Trophoblast cell (in vitro differentiated cells and primary cell): ENCODE measurements at regions not wholly inside any gene's neighbourhood (a gene's known extent, or its start where the extent isn't known, plus 50 kb on each side); places are given as distances from the start of the nearest gene placed in this dataset.

ENCODE experiments used
- DNase-seq, 2 donors: peaks; one replicate each; pipeline ENCODE4 v3.0.0-alpha.2; 2016
- H2AFZ ChIP-seq: 2 replicates; pipeline ENCODE4 v1.6.1; 2013; ENCODE audit warnings: low read length, moderate library complexity, mild to moderate bottlenecking; ENCODE audit not compliant: insufficient read depth, poor library complexity
- H2AK5ac ChIP-seq: 2 replicates; pipeline ENCODE4 v1.6.1; 2013; ENCODE audit warnings: mild to moderate bottlenecking, low read length
- H2BK120ac ChIP-seq: 2 replicates; pipeline ENCODE4 v1.6.1; 2013; ENCODE audit warnings: low read length, mild to moderate bottlenecking, moderate library complexity; ENCODE audit not compliant: insufficient read depth, poor library complexity
- H2BK12ac ChIP-seq: 2 replicates; pipeline ENCODE4 v1.6.1; 2013; ENCODE audit warnings: mild to moderate bottlenecking, low read length, moderate library complexity
- H2BK5ac ChIP-seq: 2 replicates; pipeline ENCODE4 v1.6.1; 2013; ENCODE audit warnings: low read length, low read depth, moderate library complexity, mild to moderate bottlenecking; ENCODE audit not compliant: poor library complexity
- H3K14ac ChIP-seq: 2 replicates; pipeline ENCODE4 v1.6.1; 2013; ENCODE audit warnings: mild to moderate bottlenecking, low read length
- H3K18ac ChIP-seq: 2 replicates; pipeline ENCODE4 v1.6.1; 2013; ENCODE audit warnings: mild to moderate bottlenecking, low read length
- H3K23ac ChIP-seq: 2 replicates; pipeline ENCODE4 v1.6.1; 2013; ENCODE audit warnings: low read length
- H3K27ac ChIP-seq: 2 replicates; pipeline ENCODE4 v1.5.1; 2013; ENCODE audit warnings: low read depth, mild to moderate bottlenecking, inconsistent platforms, low read length, moderate library complexity
- H3K27me3 ChIP-seq: 2 replicates; pipeline ENCODE4 v1.6.1; 2013; ENCODE audit warnings: inconsistent platforms, mild to moderate bottlenecking, low read length, moderate library complexity; ENCODE audit not compliant: insufficient read depth
- H3K36me3 ChIP-seq, 2 experiments: 1 replicate in 1 of 2; 2 replicates in 1 of 2; pipeline ENCODE4 v1.6.1; 2013; ENCODE audit warnings: low read length in 2 of 2, mild to moderate bottlenecking in 2 of 2, moderate library complexity in 1 of 2; ENCODE audit not compliant: insufficient read depth in 2 of 2, control insufficient read depth in 1 of 2
- H3K4ac ChIP-seq: 2 replicates; pipeline ENCODE4 v1.6.1; 2013; ENCODE audit warnings: low read depth, mild to moderate bottlenecking, low read length, moderate library complexity
- H3K4me1 ChIP-seq, 2 experiments: 1 replicate in 1 of 2; 2 replicates in 1 of 2; pipeline ENCODE4 v1.6.1; 2013; ENCODE audit warnings: low read length in 2 of 2, mild to moderate bottlenecking in 2 of 2, moderate library complexity in 1 of 2; ENCODE audit not compliant: insufficient read depth in 2 of 2, control insufficient read depth in 1 of 2
- H3K4me2 ChIP-seq: 2 replicates; pipeline ENCODE4 v1.6.1; 2013; ENCODE audit warnings: inconsistent platforms, mild to moderate bottlenecking, low read length, moderate library complexity
- H3K4me3 ChIP-seq: 2 replicates; pipeline ENCODE4 v1.5.1; 2013; ENCODE audit warnings: mild to moderate bottlenecking, low read depth, low read length, inconsistent platforms
- H3K79me1 ChIP-seq: one replicate; pipeline ENCODE4 v1.6.1; 2013; ENCODE audit warnings: low read length
- H3K79me2 ChIP-seq: 2 replicates; pipeline ENCODE4 v1.6.1; 2013; ENCODE audit warnings: low read length, mild to moderate bottlenecking; ENCODE audit not compliant: control insufficient read depth, insufficient read depth, poor library complexity
- H3K9ac ChIP-seq: 2 replicates; pipeline ENCODE4 v1.6.1; 2013; ENCODE audit warnings: mild to moderate bottlenecking, low read length
- H3K9me3 ChIP-seq: 2 replicates; pipeline ENCODE4 v1.6.1; 2013; ENCODE audit warnings: low read depth, mild to moderate bottlenecking, control low read depth, inconsistent platforms, low read length; ENCODE audit not compliant: insufficient read depth
- H4K12ac ChIP-seq: 2 replicates; pipeline ENCODE4 v1.6.1; 2013; ENCODE audit warnings: low read depth, mild to moderate bottlenecking, low read length, moderate library complexity
- H4K8ac ChIP-seq: 2 replicates; pipeline ENCODE4 v1.6.1; 2013; ENCODE audit warnings: low read depth, mild to moderate bottlenecking, low read length, moderate library complexity
- H4K91ac ChIP-seq: one replicate; pipeline ENCODE4 v1.6.1; 2013; ENCODE audit warnings: low read depth, mild to moderate bottlenecking, low read length, moderate library complexity
- WGBS: extraction: QIAGEN DNeasy Blood & Tissue Kit; methylation state at CpG from one replicate; pipeline ENCODE4 v1.1.7; 2013; ENCODE audit warnings: missing lambda C conversion rate; ENCODE audit not compliant: insufficient read length, insufficient coverage; ENCODE audit errors: extremely low coverage; 5-methylcytosine and 5-hydroxymethylcytosine counted together

GRCh38 chr15:62603742-62604141 lies 438.7 kb upstream of the C2CD4B start:
- Histone ChIP-seq H2AK5ac (no peak overlapping the region), H2BK120ac (no peak overlapping the region), H3K18ac (no peak overlapping the region), H2BK12ac (no peak overlapping the region), H2AFZ (no peak overlapping the region), H2BK5ac (no peak overlapping the region), H3K4me1 (peaks cover 4 to 7% of the 10 kb centered on the region in 2 experiments), H3K4me3 (no peak overlapping the region), H4K12ac (no peak overlapping the region), H3K79me2 (no peaks in the 10 kb centered on the region), H3K36me3 (no peaks in the 10 kb centered on the region), H3K14ac (no peak overlapping the region), H3K27me3 (no peaks in the 10 kb centered on the region), H3K4ac (no peak overlapping the region), H3K9ac (no peak overlapping the region), H3K9me3 (no peaks in the 10 kb centered on the region), H3K27ac (no peak overlapping the region), H3K79me1 (no peaks in the 10 kb centered on the region), H3K23ac (no peak overlapping the region), H4K91ac (no peak overlapping the region), H3K4me2 (no peak overlapping the region), H4K8ac (no peak overlapping the region)
- DNase-seq = no peak
- no CpG with 5 or more reads among the region's 1 CpG for WGBS

- peak overlapping the region; percentile 8 for H2BK12ac ChIP-seq
- H2BK5ac ChIP-seq = no peak overlapping the region
- DNase-seq = no peak
- no peak overlapping the region for H3K27ac ChIP-seq
- no peak overlapping the region for H3K23ac ChIP-seq
- H2AK5ac ChIP-seq = no peak overlapping the region
- peaks cover 0 to 2% of the 10 kb centered on the region in 2 experiments for H3K36me3 ChIP-seq
- no peak overlapping the region for H3K4me2 ChIP-seq
- WGBS = no CpG with 5 or more reads among the region's 7 CpGs
- no peak overlapping the region for H2AFZ ChIP-seq
- no peak overlapping the region for H2BK120ac ChIP-seq
- H3K27me3 ChIP-seq = no peaks in the 10 kb centered on the region
- no peak overlapping the region for H3K14ac ChIP-seq
- no peak overlapping the region for H4K91ac ChIP-seq
- H3K9ac ChIP-seq = no peak overlapping the region
- peaks cover 1 to 5% of the 10 kb centered on the region in 2 experiments for H3K4me1 ChIP-seq
- H3K79me2 ChIP-seq = no peaks in the 10 kb centered on the region
- no peak overlapping the region for H3K4ac ChIP-seq
- H4K8ac ChIP-seq = no peak overlapping the region
- H3K9me3 ChIP-seq = no peaks in the 10 kb centered on the region
- H3K4me3 ChIP-seq = no peak overlapping the region
- no peaks in the 10 kb centered on the region for H3K79me1 ChIP-seq
- no peak overlapping the region for H3K18ac ChIP-seq
- H4K12ac ChIP-seq = no peak overlapping the region
These were observed 437.3 kb upstream of the TPM1 start for GRCh38 chr15:62605282-62605681.

- no peak overlapping the region for H2AFZ ChIP-seq
- peak overlapping the region; percentile 0 for H2BK12ac ChIP-seq
- peaks cover 0 to 3% of the 10 kb centered on the region in 2 experiments for H3K4me1 ChIP-seq
- no peak overlapping the region for H2AK5ac ChIP-seq
- WGBS = no CpG with 5 or more reads among the region's 14 CpGs
- no peaks in the 10 kb centered on the region for H3K79me1 ChIP-seq
- H3K4ac ChIP-seq = no peak overlapping the region
- no peak overlapping the region for H3K9ac ChIP-seq
- H3K18ac ChIP-seq = no peak overlapping the region
- H2BK5ac ChIP-seq = no peak overlapping the region
- H4K8ac ChIP-seq = no peak overlapping the region
- no peaks in the 10 kb centered on the region for H3K79me2 ChIP-seq
- H2BK120ac ChIP-seq = no peak overlapping the region
- no peak overlapping the region for H3K27ac ChIP-seq
- H3K27me3 ChIP-seq = no peaks in the 10 kb centered on the region
- no peak overlapping the region for H3K23ac ChIP-seq
- H3K9me3 ChIP-seq = no peaks in the 10 kb centered on the region
- peaks cover 0 to 2% of the 10 kb centered on the region in 2 experiments for H3K36me3 ChIP-seq
- no peak for DNase-seq
- H3K4me2 ChIP-seq = no peak overlapping the region
- H3K14ac ChIP-seq = no peak overlapping the region
- no peak overlapping the region for H4K12ac ChIP-seq
- no peak overlapping the region for H3K4me3 ChIP-seq
- H4K91ac ChIP-seq = no peak overlapping the region
These were observed 436.0 kb upstream of the TPM1 start for GRCh38 chr15:62606376-62607113.

- no peak overlapping the region for H4K8ac ChIP-seq
- H2AK5ac ChIP-seq = no peak overlapping the region
- H2BK5ac ChIP-seq = no peak overlapping the region
- H3K9ac ChIP-seq = no peak overlapping the region
- no peaks in the 10 kb centered on the region for H3K79me1 ChIP-seq
- H3K4me3 ChIP-seq = no peak overlapping the region
- no peak overlapping the region for H3K4ac ChIP-seq
- peaks cover 0 to 3% of the 10 kb centered on the region in 2 experiments for H3K4me1 ChIP-seq
- H2BK120ac ChIP-seq = no peak overlapping the region
- no peak overlapping the region for H4K12ac ChIP-seq
- H4K91ac ChIP-seq = no peak overlapping the region
- no CpG with 5 or more reads among the region's 1 CpG for WGBS
- H3K14ac ChIP-seq = no peak overlapping the region
- H3K27me3 ChIP-seq = no peaks in the 10 kb centered on the region
- no peaks in the 10 kb centered on the region for H3K9me3 ChIP-seq
- H3K18ac ChIP-seq = no peak overlapping the region
- no peak for DNase-seq
- peaks cover 0 to 2% of the 10 kb centered on the region in 2 experiments for H3K36me3 ChIP-seq
- peak overlapping the region; percentile 0 for H2BK12ac ChIP-seq
- no peak overlapping the region for H2AFZ ChIP-seq
- H3K79me2 ChIP-seq = no peaks in the 10 kb centered on the region
- no peak overlapping the region for H3K27ac ChIP-seq
- H3K23ac ChIP-seq = no peak overlapping the region
- H3K4me2 ChIP-seq = no peak overlapping the region
These were observed 435.5 kb upstream of the TPM1 start for GRCh38 chr15:62607114-62607462.
